ENCODE measurements at regions not wholly inside any gene's neighbourhood (a gene's known extent, or its start where the extent isn't known, plus 50 kb on each side); places are given as distances from the start of the nearest gene placed in this dataset.

DNA sequence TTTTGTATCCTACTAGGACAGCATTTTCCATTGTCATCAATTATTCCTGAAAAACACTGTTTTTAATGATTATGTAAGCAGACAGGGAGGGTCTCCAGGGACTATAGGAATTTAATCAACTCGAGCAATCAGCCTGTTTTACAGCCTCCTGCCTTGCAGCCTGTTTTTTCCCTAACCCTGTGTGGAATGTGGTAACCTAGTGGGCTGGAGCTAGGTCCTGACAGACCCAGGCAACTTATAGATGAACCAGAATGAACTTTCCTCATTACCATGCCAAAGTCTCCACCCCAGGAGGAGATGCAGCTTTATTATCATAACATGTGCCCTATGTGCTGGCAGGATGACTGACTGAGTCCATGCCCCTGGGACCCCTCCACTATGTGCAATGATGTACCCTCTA is 375.1 kb downstream of the BMP4 start:
- no peaks in the 10 kb centered on the region for H3K4me1 Mint-ChIP-seq (ENCODE audit: low read depth in 2 of 2)
- ATAC-seq (replicated peaks) (no peak), DNase-seq (no peak)
- H3K27me3 Mint-ChIP-seq = no peaks in the 10 kb centered on the region
- peaks cover under 1% of the 10 kb centered on the region for H3K36me3 Mint-ChIP-seq (ENCODE audit: insufficient read depth)
- H3K4me3 Mint-ChIP-seq = no peak overlapping the region
- no peak overlapping the region for H3K27ac Mint-ChIP-seq
- H3K9me3 Mint-ChIP-seq = peaks cover 11% of the 10 kb centered on the region in 2 donors

GRCh38 chr14:53571641-53572328 is 384.8 kb downstream of the BMP4 start:
- Mint-ChIP-seq H3K4me1 (ENCODE audit: low read depth in 2 of 2) (no peaks in the 10 kb centered on the region), H3K27me3 (peaks cover 0 to 7% of the 10 kb centered on the region in 2 donors), H3K36me3 (ENCODE audit: insufficient read depth) (no peaks in the 10 kb centered on the region), H3K9me3 (peaks cover 0 to 6% of the 10 kb centered on the region in 2 donors), H3K27ac (no peak overlapping the region), H3K4me3 (no peak overlapping the region)
- ATAC-seq (replicated peaks) (no peak), DNase-seq (no peak)

- Mint-ChIP-seq H3K4me3 (no peak overlapping the region), H3K4me1 (ENCODE audit: low read depth in 2 of 2) (no peaks in the 10 kb centered on the region), H3K27ac (no peak overlapping the region), H3K9me3 (peaks cover 0 to 6% of the 10 kb centered on the region in 2 donors), H3K36me3 (ENCODE audit: insufficient read depth) (no peaks in the 10 kb centered on the region), H3K27me3 (peaks cover 0 to 7% of the 10 kb centered on the region in 2 donors)
- ATAC-seq (replicated peaks) (no peak), DNase-seq (no peak)
These were observed 385.9 kb downstream of the BMP4 start for GRCh38 chr14:53570411-53571387.

GRCh38 chr14:53569446-53569845 is 387.2 kb downstream of the BMP4 start:
- DNase-seq = no peak
- peaks cover 8 to 13% of the 10 kb centered on the region in 2 donors for H3K9me3 Mint-ChIP-seq
- no peak overlapping the region for H3K4me3 Mint-ChIP-seq
- no peak overlapping the region for H3K27ac Mint-ChIP-seq
- ATAC-seq (replicated peaks) = no peak
- peaks cover 0 to 7% of the 10 kb centered on the region in 2 donors for H3K27me3 Mint-ChIP-seq
- no peaks in the 10 kb centered on the region for H3K36me3 Mint-ChIP-seq (ENCODE audit: insufficient read depth)
- H3K4me1 Mint-ChIP-seq (ENCODE audit: low read depth in 2 of 2) = no peaks in the 10 kb centered on the region

DNA sequence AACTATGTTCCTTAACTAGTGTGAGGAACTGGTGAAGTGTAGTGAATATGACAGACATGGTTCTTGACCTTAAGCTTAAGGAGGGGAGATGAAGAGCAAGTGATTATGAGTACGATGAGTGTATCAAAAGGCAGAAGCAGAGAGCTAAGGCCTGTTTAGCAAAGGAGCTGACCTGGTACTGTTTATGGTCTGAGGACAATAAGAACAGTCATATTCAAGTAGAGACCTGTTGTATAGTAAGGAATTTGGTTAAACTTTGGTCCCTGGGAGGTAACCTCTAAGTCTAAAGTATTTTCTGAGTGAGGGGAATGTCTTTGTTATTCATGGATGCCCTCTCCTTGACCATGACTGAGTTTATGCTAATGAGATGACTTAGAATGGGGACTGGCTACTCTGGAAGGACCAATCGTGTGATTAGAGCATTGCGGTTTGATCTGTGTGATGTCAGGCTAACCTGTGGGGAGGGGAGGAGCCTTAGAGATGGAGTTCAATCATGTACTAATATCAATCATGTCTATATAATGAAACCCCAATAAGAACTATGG is 389.3 kb downstream of the BMP4 start:
- peaks cover 0 to 7% of the 10 kb centered on the region in 2 donors for H3K27me3 Mint-ChIP-seq
- no peaks in the 10 kb centered on the region for H3K36me3 Mint-ChIP-seq (ENCODE audit: insufficient read depth)
- peaks cover 10 to 15% of the 10 kb centered on the region in 2 donors for H3K9me3 Mint-ChIP-seq
- ATAC-seq (replicated peaks) = no peak
- H3K27ac Mint-ChIP-seq = no peak overlapping the region
- no peak overlapping the region for H3K4me3 Mint-ChIP-seq
- H3K4me1 Mint-ChIP-seq (ENCODE audit: low read depth in 2 of 2) = no peaks in the 10 kb centered on the region
- DNase-seq = no peak

DNA sequence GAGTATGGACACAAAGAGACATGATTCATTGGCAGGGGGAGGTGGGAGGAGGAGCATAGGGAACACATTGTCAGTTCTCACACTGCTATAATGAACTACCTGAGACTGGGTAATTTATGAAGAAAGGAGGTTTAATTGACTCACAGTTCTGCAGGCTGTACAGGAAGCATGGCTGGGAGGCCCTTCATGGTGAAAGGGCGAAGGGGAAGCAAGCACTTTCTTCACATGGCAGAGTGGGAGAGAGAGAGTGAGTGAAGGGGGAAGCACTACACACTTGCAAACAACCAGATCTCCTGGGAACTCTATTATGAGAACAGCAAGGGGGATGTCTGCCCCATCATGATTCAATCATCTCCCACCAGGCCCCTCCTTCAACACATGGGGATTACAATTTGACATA is 391.8 kb downstream of the BMP4 start:
- H3K27ac Mint-ChIP-seq = no peak overlapping the region
- H3K27me3 Mint-ChIP-seq = no peaks in the 10 kb centered on the region
- no peak overlapping the region for H3K4me3 Mint-ChIP-seq
- H3K36me3 Mint-ChIP-seq (ENCODE audit: insufficient read depth) = no peaks in the 10 kb centered on the region
- no peaks in the 10 kb centered on the region for H3K4me1 Mint-ChIP-seq (ENCODE audit: low read depth in 2 of 2)
- DNase-seq (no peak), ATAC-seq (replicated peaks) (no peak)
- H3K9me3 Mint-ChIP-seq = peaks cover 10 to 21% of the 10 kb centered on the region in 2 donors

DNA sequence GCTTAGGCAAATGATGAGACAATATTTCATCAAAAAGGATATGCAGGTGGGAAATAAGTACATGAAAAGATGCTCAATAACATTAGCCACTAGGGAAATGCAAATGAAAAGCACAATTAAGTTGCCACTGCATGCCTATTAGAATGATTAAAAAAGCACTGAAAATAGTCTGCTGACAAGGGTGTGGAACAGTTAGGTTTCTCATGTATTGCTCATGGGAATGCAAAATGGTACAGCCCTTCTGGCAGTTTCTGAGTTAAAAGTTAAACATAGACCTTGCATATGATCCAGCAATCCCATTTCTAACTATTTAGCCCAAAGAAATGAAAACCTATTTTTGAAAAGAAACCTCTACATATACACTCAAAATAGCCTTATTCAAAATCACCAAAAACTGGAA is 393.0 kb downstream of the BMP4 start:
- H3K27me3 Mint-ChIP-seq = no peaks in the 10 kb centered on the region
- DNase-seq = no peak
- H3K27ac Mint-ChIP-seq = no peak overlapping the region
- H3K4me3 Mint-ChIP-seq = no peak overlapping the region
- peaks cover 10 to 21% of the 10 kb centered on the region in 2 donors for H3K9me3 Mint-ChIP-seq
- no peaks in the 10 kb centered on the region for H3K4me1 Mint-ChIP-seq (ENCODE audit: low read depth in 2 of 2)
- ATAC-seq (replicated peaks) = no peak
- no peaks in the 10 kb centered on the region for H3K36me3 Mint-ChIP-seq (ENCODE audit: insufficient read depth)

DNA sequence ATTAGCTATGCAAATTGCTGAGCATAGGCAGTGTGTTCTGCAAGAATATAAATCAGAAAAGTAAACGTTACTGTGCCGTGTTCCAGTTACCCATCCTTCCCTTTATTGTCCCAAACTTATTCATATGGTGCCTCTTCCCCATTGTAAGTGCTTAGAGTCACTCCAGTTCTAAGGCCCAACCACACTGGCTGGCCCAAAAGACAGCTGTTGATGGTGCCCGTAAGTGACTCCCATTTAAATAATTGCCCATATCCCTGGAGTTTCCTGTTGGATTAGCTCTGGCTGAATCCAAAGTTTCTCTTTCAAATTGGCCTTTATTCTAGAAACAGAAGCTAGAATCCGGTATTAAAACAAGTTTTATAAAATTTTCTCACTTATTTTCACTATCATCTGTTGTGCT is 400.1 kb upstream of the DDHD1 start:
- Mint-ChIP-seq H3K4me3 (no peak overlapping the region), H3K27ac (no peak overlapping the region), H3K36me3 (ENCODE audit: insufficient read depth) (no peaks in the 10 kb centered on the region), H3K4me1 (ENCODE audit: low read depth in 2 of 2) (no peaks in the 10 kb centered on the region), H3K9me3 (peaks cover 0 to 6% of the 10 kb centered on the region in 2 donors), H3K27me3 (no peaks in the 10 kb centered on the region)
- DNase-seq (no peak), ATAC-seq (replicated peaks) (no peak)

- no peak for DNase-seq
- H3K36me3 Mint-ChIP-seq (ENCODE audit: insufficient read depth) = no peaks in the 10 kb centered on the region
- no peaks in the 10 kb centered on the region for H3K4me1 Mint-ChIP-seq (ENCODE audit: low read depth in 2 of 2)
- H3K27me3 Mint-ChIP-seq = no peaks in the 10 kb centered on the region
- H3K9me3 Mint-ChIP-seq = peaks cover 0 to 8% of the 10 kb centered on the region in 2 donors
- H3K27ac Mint-ChIP-seq = no peak overlapping the region
- no peak overlapping the region for H3K4me3 Mint-ChIP-seq
- no peak for ATAC-seq (replicated peaks)
These were observed 398.7 kb upstream of the DDHD1 start for GRCh38 chr14:53551862-53552261.

DNA sequence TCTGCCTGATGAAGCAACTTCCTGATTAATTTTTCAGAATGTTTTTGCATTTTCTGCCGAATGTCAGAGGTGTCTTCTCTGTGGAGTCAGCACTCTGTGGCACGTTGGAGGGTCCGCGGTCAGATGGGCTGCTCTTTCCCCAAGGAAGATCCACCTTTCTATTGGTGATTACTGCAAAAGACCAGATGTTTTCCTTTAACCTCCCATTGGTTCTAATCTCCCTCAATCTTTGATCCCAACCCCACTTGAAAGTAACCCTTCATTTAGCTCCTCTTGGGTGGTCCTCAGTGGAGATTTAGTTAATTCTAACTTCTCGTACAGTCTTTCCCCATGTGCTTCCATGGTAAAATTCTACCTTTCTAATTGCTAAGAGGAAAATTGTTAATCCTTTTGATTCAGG is 397.7 kb upstream of the DDHD1 start:
- DNase-seq = no peak
- H3K27ac Mint-ChIP-seq = no peak overlapping the region
- no peak overlapping the region for H3K4me3 Mint-ChIP-seq
- no peaks in the 10 kb centered on the region for H3K4me1 Mint-ChIP-seq (ENCODE audit: low read depth in 2 of 2)
- ATAC-seq (replicated peaks) = no peak
- H3K36me3 Mint-ChIP-seq (ENCODE audit: insufficient read depth) = no peaks in the 10 kb centered on the region
- H3K27me3 Mint-ChIP-seq = no peaks in the 10 kb centered on the region
- H3K9me3 Mint-ChIP-seq = peaks cover 0 to 6% of the 10 kb centered on the region in 2 donors

DNA sequence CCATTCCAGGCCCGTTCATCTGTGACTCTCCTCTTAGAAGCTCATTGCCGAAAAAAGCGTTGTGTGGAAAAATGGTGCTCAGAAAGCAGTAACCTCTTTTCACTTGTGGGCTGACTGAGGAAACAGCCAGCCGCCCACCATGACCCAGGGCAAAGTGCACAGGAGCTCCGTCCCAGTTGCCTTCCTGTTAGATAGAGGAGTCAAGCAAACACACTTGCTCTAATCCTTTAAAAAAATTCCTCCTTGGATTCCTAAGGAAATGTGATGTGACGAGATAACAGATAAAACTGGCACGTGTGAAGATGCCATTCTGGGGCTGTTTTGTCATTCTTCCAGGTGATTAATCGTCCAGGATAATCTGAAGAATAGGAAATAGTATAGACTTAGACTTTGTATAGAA is 396.8 kb upstream of the DDHD1 start:
- no peaks in the 10 kb centered on the region for H3K27me3 Mint-ChIP-seq
- no peaks in the 10 kb centered on the region for H3K36me3 Mint-ChIP-seq (ENCODE audit: insufficient read depth)
- no peak overlapping the region for H3K4me3 Mint-ChIP-seq
- H3K27ac Mint-ChIP-seq = no peak overlapping the region
- ATAC-seq (replicated peaks) (no peak), DNase-seq (no peak)
- H3K4me1 Mint-ChIP-seq (ENCODE audit: low read depth in 2 of 2) = no peaks in the 10 kb centered on the region
- H3K9me3 Mint-ChIP-seq = peaks cover 0 to 6% of the 10 kb centered on the region in 2 donors

DNA sequence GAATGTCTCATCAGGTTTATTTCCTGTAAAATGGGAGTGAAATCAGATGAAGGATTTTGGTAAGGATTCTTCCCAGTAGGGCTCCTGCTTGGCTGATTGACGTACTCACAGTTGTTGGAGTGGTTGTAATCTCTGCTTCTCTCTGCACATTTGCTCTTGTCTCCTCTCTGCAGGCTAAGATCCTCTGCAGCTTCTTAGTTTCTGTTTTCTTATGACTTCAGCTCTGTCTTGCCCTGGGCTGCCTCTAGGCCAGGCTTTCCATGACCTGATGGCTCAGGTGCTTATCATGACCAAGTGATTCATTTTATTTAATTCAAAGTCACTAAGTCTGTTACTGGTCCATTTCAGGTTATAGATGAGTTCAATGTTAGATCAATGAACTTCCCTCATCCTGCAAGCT is 394.5 kb upstream of the DDHD1 start:
- H3K4me3 Mint-ChIP-seq = no peak overlapping the region
- H3K27ac Mint-ChIP-seq = no peak overlapping the region
- no peaks in the 10 kb centered on the region for H3K36me3 Mint-ChIP-seq (ENCODE audit: insufficient read depth)
- ATAC-seq (replicated peaks) = no peak
- peaks cover 0 to 5% of the 10 kb centered on the region in 2 donors for H3K9me3 Mint-ChIP-seq
- H3K4me1 Mint-ChIP-seq (ENCODE audit: low read depth in 2 of 2) = no peaks in the 10 kb centered on the region
- H3K27me3 Mint-ChIP-seq = no peaks in the 10 kb centered on the region
- no peak for DNase-seq

GRCh38 chr14:53545217-53545616 is 392.1 kb upstream of the DDHD1 start:
- Mint-ChIP-seq H3K36me3 (ENCODE audit: insufficient read depth) (no peaks in the 10 kb centered on the region), H3K9me3 (peaks cover 0 to 2% of the 10 kb centered on the region in 2 donors), H3K4me3 (no peak overlapping the region), H3K4me1 (ENCODE audit: low read depth in 2 of 2) (no peaks in the 10 kb centered on the region), H3K27ac (no peak overlapping the region), H3K27me3 (no peaks in the 10 kb centered on the region)
- ATAC-seq (replicated peaks) = no peak
- DNase-seq = no peak

All from effector memory CD8-positive, alpha-beta T cell (primary cell).